ENCODE measurements at regions not wholly inside any gene's neighbourhood (a gene's known extent, or its start where the extent isn't known, plus 50 kb on each side); places are given as distances from the start of the nearest gene placed in this dataset.

- no peak for TF ChIP-seq SPI1 (IDR thresholded peaks at IDR 0.05; ENCODE audit: borderline replicate concordance, low read depth)
- TF ChIP-seq CTCF (IDR thresholded peaks at IDR 0.05; ENCODE audit: insufficient read depth, low read length) = no peak
- TF ChIP-seq POLR2AphosphoS5 (IDR thresholded peaks at IDR 0.05; ENCODE audit: low read depth) = no peak
- no peak for TF ChIP-seq REST (IDR thresholded peaks at IDR 0.05; ENCODE audit: insufficient replicate concordance, low read depth)
- TF ChIP-seq GABPA (IDR thresholded peaks at IDR 0.05; ENCODE audit: low read depth) = no peak
Observed at GRCh38 chr2:215705771-215706361, 270.0 kb upstream of the FN1 start.

Data from HL-60 (cell line).